ENCODE measurements at regions not wholly inside any gene's neighbourhood (a gene's known extent, or its start where the extent isn't known, plus 50 kb on each side); places are given as distances from the start of the nearest gene placed in this dataset.

DNA sequence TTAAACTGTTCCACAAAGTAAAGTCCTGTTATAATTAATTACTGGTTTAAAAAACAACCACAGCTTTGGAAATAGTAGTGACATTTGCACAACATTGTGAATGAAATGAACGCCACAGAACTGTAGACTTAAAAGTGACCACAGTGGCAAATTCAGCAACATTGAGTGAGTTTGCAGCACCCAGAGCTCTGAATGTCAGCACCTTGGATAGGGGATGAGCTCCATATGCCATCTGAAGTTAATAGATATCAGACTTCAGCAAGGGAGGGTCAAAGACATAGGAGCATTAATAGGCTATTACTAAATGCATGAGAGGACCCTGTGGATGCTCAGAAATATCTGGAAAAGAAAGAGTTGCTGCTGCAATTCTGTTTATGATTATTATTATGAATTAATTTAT is 55.3 kb upstream of the KCNIP4 start:
- no peak for DNase-seq

All from NCI-H1436 (cell line).